Body of pancreas (tissue), 4 donors: ENCODE measurements at regions not wholly inside any gene's neighbourhood (a gene's known extent, or its start where the extent isn't known, plus 50 kb on each side); places are given as distances from the start of the nearest gene placed in this dataset.

Experiments used
- POLR2A ChIP-seq, 3 donors: fragments of 450-650 bp; IDR thresholded peaks; one replicate each; pipeline ENCODE4 v1.6.1; 2016; ENCODE audit warnings: antibody characterized with exemption in 3 of 3, mild to moderate bottlenecking in 2 of 3
- TF ChIP-seq, protein P1 (sequence below), 7 experiments: fragments of 450-650 bp in 4 of 7; fragments of 200-600 bp in 3 of 7; sonication (generic) in 3 of 7; IDR thresholded peaks; one replicate each; pipeline ENCODE4 v1.5.1; 2016 to 2019; ENCODE audit warnings: antibody characterized with exemption in 7 of 7

DNA sequence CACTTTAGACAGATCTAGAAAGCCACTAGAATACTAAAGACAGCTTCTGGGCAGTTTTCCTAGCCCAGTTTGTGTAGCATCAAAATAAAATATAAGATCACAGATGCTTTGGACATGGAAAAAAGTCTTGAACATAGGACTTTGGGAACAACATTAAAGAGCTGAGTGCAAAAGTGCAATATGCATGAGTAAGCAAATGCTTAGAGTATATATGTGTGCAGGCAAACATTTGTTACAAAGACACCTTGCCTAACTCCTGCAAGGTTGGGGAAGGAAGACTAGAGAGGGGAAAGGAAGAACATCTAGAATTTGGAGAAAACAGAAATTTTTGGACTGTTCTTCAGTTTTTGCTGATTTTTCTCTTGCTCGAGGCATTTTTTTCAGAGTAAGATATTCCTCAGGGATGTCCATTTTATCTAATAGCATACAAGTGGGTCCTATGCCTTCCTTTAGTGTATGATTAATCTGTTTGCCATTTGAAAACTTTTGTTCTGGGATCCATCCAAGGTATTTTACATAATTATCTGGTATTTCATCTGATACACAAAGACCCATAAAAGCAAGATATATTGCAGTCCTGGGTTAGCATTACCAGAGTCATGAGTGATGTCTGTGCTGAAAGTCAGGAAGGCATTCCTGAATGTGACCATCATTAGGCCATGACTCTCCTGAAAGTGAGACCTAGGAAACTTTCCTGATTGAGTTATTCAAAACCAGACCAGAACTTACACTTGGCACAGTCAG is 142.0 kb upstream of the RGMB start:
- TF ChIP-seq, protein P1, sequence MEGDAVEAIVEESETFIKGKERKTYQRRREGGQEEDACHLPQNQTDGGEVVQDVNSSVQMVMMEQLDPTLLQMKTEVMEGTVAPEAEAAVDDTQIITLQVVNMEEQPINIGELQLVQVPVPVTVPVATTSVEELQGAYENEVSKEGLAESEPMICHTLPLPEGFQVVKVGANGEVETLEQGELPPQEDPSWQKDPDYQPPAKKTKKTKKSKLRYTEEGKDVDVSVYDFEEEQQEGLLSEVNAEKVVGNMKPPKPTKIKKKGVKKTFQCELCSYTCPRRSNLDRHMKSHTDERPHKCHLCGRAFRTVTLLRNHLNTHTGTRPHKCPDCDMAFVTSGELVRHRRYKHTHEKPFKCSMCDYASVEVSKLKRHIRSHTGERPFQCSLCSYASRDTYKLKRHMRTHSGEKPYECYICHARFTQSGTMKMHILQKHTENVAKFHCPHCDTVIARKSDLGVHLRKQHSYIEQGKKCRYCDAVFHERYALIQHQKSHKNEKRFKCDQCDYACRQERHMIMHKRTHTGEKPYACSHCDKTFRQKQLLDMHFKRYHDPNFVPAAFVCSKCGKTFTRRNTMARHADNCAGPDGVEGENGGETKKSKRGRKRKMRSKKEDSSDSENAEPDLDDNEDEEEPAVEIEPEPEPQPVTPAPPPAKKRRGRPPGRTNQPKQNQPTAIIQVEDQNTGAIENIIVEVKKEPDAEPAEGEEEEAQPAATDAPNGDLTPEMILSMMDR (IDR thresholded peaks at IDR 0.05): no peak
- TF ChIP-seq POLR2A (IDR thresholded peaks at IDR 0.05): no peak
